ENCODE measurements at regions not wholly inside any gene's neighbourhood (a gene's known extent, or its start where the extent isn't known, plus 50 kb on each side); places are given as distances from the start of the nearest gene placed in this dataset.

GRCh38 chr1:19007491-19008441, 51.3 kb upstream of the IFFO2 start:
- no peak for DNase-seq (ENCODE audit: low read depth, low spot score)
- TF ChIP-seq CTCF (IDR thresholded peaks at IDR 0.05; ENCODE audit: insufficient read depth, low read length, missing control alignments), result no peak
- CTCF ChIA-PET, result interaction anchor here (1.5 kb wide), 1 partner anchor 94 kb away, joined by 3 read pairs; no protein-coding TSS in a partner anchor
- no peak overlapping the region for H3K4me3 ChIP-seq (ENCODE audit: low read depth, low read length)
- POLR2A ChIA-PET, result no interaction called here

GRCh38 chr1:19006837-19007271, 50.4 kb upstream of the IFFO2 start:
- TF ChIP-seq CTCF (IDR thresholded peaks at IDR 0.05; ENCODE audit: insufficient read depth, low read length, missing control alignments), result no peak
- DNase-seq (ENCODE audit: low read depth, low spot score), result no peak
- POLR2A ChIA-PET, result no interaction called here
- CTCF ChIA-PET, result interaction anchor here (1.5 kb wide), 1 partner anchor 94 kb away, joined by 3 read pairs; no protein-coding TSS in a partner anchor
- H3K4me3 ChIP-seq (ENCODE audit: low read depth, low read length), result no peak overlapping the region
